ENCODE measurements at regions not wholly inside any gene's neighbourhood (a gene's known extent, or its start where the extent isn't known, plus 50 kb on each side); places are given as distances from the start of the nearest gene placed in this dataset.
"Not testable (repeated sequence)": the region's sequence is repeated elsewhere in the genome, so short reads cannot be mapped to it uniquely, and the experiment has no call there.

DNA sequence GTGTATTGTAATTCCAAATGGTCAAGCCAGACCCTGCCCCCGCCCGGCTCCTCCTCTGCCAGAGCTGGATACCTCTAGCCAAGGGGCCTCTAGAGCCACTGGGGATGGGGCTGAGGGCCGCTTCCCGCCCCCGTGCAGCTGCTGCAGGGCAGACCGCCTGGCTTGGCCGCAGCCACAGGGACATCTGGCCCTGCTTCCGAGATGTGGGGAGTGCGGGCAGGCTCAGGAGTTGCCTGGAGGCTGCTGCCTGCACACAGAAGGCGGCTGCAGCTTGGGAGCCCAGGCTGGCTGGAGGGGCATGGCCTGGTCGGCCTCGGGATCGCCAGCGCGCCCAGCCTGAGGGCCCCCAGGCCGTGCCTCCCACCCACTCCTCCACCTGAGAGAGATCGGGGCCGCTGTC is 79.9 kb upstream of the ZNG1F start:
- peaks cover 0 to 27% (median 3%) of the 10 kb centered on the region in 3 donors for H3K27me3 ChIP-seq
- H3K4me1 ChIP-seq; H3K27ac ChIP-seq; intact Hi-C loops (cut with DNase I); H3K36me3 ChIP-seq; H3K4me3 ChIP-seq; H3K9me3 ChIP-seq: not testable (repeated sequence)
- 49 to 50% methylated on average over 16 of the region's 18 CpGs for WGBS, 2 donors
- DNase-seq, result peak; percentile 69

DNA sequence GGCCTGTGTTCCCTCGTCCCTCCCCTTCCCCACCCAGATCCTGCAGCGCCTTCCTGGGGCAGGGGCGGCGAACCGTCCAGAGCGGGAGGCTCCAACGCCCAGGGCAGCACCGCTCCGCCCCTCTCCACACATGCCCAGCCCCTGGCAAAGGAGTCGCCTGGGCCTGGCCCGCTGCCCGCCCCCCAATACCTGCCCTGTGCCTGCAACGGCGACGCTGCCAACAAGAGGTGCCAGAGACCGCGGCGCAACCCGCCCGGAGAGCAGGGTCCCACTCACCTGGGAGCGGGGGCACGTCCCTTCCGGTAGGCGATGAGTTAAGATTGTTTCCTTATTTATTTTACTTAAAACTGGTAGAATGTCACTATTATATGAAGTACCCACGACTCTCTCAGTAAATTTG is 77.5 kb upstream of the ZNG1F start:
- peaks cover 0 to 23% (median 3%) of the 10 kb centered on the region in 3 donors for H3K27me3 ChIP-seq
- H3K27ac ChIP-seq; intact Hi-C loops (cut with DNase I); H3K9me3 ChIP-seq; H3K36me3 ChIP-seq; H3K4me3 ChIP-seq; DNase-seq; H3K4me1 ChIP-seq: not testable (repeated sequence)
- WGBS, 2 donors, result 17 to 23% methylated on average over 25 of the region's 25 CpGs

DNA sequence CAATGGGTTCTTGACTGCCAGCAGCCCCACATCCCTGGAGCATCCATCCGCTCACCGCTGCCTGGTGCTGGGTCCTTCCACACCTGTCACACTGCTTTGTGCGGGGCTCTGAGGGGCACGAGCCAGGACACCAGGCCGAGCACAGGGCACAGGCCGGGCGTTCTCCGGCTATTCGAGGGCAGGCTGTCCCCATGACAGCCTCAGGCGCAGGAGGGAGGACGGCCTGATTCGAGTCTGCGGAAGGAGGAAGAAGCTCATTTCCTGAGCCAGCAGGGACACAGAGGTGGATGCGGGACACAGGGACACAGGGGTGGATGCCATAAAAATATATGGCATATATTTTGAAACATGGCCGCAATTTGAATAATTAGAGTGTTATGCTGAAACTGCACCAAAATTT is 76.9 kb upstream of the ZNG1F start:
- H3K4me1 ChIP-seq; H3K36me3 ChIP-seq; H3K27ac ChIP-seq; intact Hi-C loops (cut with DNase I); H3K9me3 ChIP-seq; H3K4me3 ChIP-seq; DNase-seq: not testable (repeated sequence)
- peaks cover 0 to 19% (median 3%) of the 10 kb centered on the region in 3 donors for H3K27me3 ChIP-seq
- 69 to 71% methylated on average over 9 to 10 of the region's 15 CpGs for WGBS, 2 donors

DNA sequence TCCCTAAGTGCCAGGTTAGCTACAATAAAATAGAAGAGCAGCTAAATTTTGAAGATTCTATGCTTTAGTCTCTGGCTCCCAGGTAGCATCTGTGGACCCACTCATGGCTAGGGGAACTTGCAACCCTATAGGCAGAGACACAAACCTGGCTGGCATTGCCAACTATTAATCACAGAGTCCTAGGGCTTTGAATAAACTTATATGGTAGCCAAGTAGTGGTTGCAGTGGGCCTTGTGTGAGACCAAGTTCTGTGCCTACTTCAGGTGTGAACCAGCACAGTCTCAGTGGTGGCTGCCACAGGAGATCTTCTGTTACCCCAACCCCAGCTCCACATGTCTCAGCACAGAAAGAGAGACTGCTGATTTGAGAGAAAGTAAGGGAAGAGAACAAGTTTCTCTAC is 62.9 kb upstream of the ZNG1F start:
- H3K27ac ChIP-seq; DNase-seq; H3K27me3 ChIP-seq; H3K36me3 ChIP-seq; H3K9me3 ChIP-seq; H3K4me3 ChIP-seq; H3K4me1 ChIP-seq; intact Hi-C loops (cut with DNase I): not testable (repeated sequence)

DNA sequence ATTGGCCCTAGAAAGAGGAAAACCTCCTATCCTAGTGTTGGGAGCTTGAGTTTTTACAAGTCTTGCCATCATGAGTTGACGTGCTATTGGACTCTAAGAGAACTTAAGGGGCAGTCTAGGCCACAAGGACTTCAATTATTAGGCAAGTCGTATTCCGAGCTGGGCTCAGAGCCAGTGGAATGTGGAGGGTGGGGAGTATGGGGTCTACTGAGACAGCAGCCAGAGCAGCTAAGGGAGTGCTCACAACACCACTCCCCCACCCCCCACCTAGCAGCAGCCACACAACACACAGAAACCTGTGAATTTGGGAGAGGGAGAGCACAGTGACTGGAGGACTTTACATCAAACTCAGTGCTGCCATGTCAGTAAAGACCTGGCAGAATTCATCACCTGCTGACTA is 62.0 kb upstream of the ZNG1F start:
- H3K4me1 ChIP-seq; H3K9me3 ChIP-seq; H3K36me3 ChIP-seq; H3K4me3 ChIP-seq; DNase-seq; intact Hi-C loops (cut with DNase I); H3K27ac ChIP-seq; H3K27me3 ChIP-seq: not testable (repeated sequence)
- WGBS, 2 donors, result 46 to 49% methylated on average over 3 of the region's 3 CpGs

DNA sequence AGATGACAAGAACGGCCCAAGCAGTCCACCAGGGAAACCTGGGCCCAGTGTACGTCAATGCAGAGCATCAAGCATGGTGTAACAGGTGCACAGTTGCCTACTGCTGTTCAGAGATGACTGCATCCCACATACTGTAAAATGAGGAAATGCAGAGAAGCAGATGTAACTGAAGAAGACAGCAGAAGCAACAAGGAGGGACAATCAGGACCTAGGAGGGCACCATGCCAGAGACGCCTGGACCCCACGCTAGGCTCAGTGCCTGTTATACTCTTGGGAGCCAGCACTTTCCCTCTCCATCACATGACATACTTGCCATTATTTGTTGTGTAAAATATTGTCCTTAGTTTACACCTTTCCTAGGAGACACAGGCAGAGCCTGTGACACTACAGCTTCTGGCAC is 57.6 kb upstream of the ZNG1F start:
- H3K27ac ChIP-seq; H3K36me3 ChIP-seq; intact Hi-C loops (cut with DNase I); DNase-seq; H3K4me1 ChIP-seq; H3K9me3 ChIP-seq; H3K4me3 ChIP-seq; H3K27me3 ChIP-seq: not testable (repeated sequence)
- 90 to 92% methylated on average over 4 of the region's 4 CpGs for WGBS, 2 donors

All from sigmoid colon (tissue), 6 donors.